Hepatocyte (in vitro differentiated cells): ENCODE measurements at regions not wholly inside any gene's neighbourhood (a gene's known extent, or its start where the extent isn't known, plus 50 kb on each side); places are given as distances from the start of the nearest gene placed in this dataset.

ENCODE experiments used
- DNase-seq: peaks from one replicate; pipeline ENCODE4 v3.0.0-alpha.2; 2016; ENCODE audit warnings: low spot score
- H2AFZ ChIP-seq: fragments of 200-600 bp; sonication (generic); 2 replicates; pipeline ENCODE4 v1.6.0; 2016; ENCODE audit warnings: antibody characterized with exemption, mild to moderate bottlenecking
- H3K27ac ChIP-seq: fragments of 200-600 bp; sonication (generic); 2 replicates; pipeline ENCODE4 v1.5.1; 2016; ENCODE audit warnings: mild to moderate bottlenecking
- H3K27me3 ChIP-seq: fragments of 200-600 bp; sonication (generic); 2 replicates; pipeline ENCODE4 v1.6.1; 2016
- H3K36me3 ChIP-seq: fragments of 200-600 bp; sonication (generic); replicated peaks from 2 replicates; pipeline ENCODE4 v1.5.1; 2016; ENCODE audit warnings: low read depth; ENCODE audit not compliant: insufficient read depth
- H3K4me1 ChIP-seq: fragments of 200-600 bp; sonication (generic); 2 replicates; pipeline ENCODE4 v1.5.1; 2016; ENCODE audit warnings: mild to moderate bottlenecking, moderate library complexity; ENCODE audit not compliant: insufficient read depth
- H3K4me2 ChIP-seq: fragments of 200-600 bp; sonication (generic); 2 replicates; pipeline ENCODE4 v1.6.0; 2016
- H3K4me3 ChIP-seq: fragments of 200-600 bp; sonication (generic); 2 replicates; pipeline ENCODE4 v1.5.1; 2016; ENCODE audit warnings: mild to moderate bottlenecking
- H3K79me2 ChIP-seq: fragments of 200-600 bp; sonication (generic); 2 replicates; pipeline ENCODE4 v1.6.0; 2017; ENCODE audit warnings: mild to moderate bottlenecking
- H3K9me2 ChIP-seq: fragments of 200-600 bp; sonication (generic); replicated peaks from 2 replicates; pipeline ENCODE4 v1.6.0; 2017; ENCODE audit warnings: mild to moderate bottlenecking; ENCODE audit not compliant: insufficient read depth
- H3K9me3 ChIP-seq: fragments of 200-600 bp; sonication (generic); 2 replicates; pipeline ENCODE4 v1.5.1; 2016; ENCODE audit warnings: low read depth, mild to moderate bottlenecking
- H4K20me1 ChIP-seq: fragments of 200-600 bp; sonication (generic); 2 replicates; pipeline ENCODE4 v1.6.0; 2016; ENCODE audit warnings: mild to moderate bottlenecking; ENCODE audit not compliant: insufficient read depth, poor library complexity, severe bottlenecking
- CTCF ChIP-seq: fragments of 200-600 bp; sonication (generic); IDR thresholded peaks from 2 replicates; pipeline ENCODE4 v1.5.1; 2016; ENCODE audit warnings: antibody characterized with exemption, mild to moderate bottlenecking; ENCODE audit not compliant: poor library complexity
- EZH2 ChIP-seq: fragments of 200-600 bp; sonication (generic); IDR thresholded peaks from 2 replicates; pipeline ENCODE4 v1.6.1; 2016; ENCODE audit warnings: antibody characterized with exemption, mild to moderate bottlenecking, borderline replicate concordance
- EZH2phosphoT487 ChIP-seq: fragments of 200-600 bp; sonication (generic); IDR thresholded peaks from one replicate; pipeline ENCODE4 v1.6.1; 2018; ENCODE audit warnings: antibody characterized with exemption, mild to moderate bottlenecking, low read depth, moderate library complexity; ENCODE audit not compliant: unreplicated experiment, severe bottlenecking
- WGBS: methylation state at CpG from one replicate; pipeline ENCODE4 v1.1.6; 2016; ENCODE audit warnings: low lambda C conversion rate; ENCODE audit errors: missing lambda C conversion rate; 5-methylcytosine and 5-hydroxymethylcytosine counted together

DNA sequence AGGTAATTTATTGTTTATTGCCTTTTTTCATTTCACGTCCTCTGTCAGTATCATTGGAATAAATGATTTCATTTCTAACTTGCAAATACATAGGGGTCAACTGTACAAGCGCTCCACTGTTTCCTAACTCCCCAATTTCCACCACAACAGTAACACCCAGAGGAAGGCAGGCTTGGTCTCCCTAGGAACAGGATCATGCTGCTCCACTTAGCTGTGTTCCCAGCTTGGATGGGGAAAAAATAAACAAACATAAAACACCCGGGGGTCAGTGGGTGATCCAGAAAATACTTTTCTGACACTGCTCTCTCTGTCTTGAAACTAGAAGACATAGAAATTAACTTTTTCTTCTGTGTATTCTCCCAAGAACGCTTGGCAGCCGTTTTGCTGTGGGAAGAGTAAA, 772.5 kb downstream of the TRIML1 start:
- Histone ChIP-seq H3K79me2 (no peaks in the 10 kb centered on the region), H3K27me3 (no peaks in the 10 kb centered on the region), H3K4me3 (no peak overlapping the region), H3K9me2 (no peaks in the 10 kb centered on the region), H3K9me3 (no peaks in the 10 kb centered on the region), H3K27ac (no peak overlapping the region), H2AFZ (no peak overlapping the region), H3K4me1 (no peaks in the 10 kb centered on the region), H4K20me1 (no peaks in the 10 kb centered on the region), H3K4me2 (no peak overlapping the region), H3K36me3 (no peaks in the 10 kb centered on the region)
- TF ChIP-seq EZH2phosphoT487 = no peak
- no peak for TF ChIP-seq EZH2
- no peak for TF ChIP-seq CTCF
- 87% methylated on average over 5 of the region's 5 CpGs for WGBS
- no peak for DNase-seq

DNA sequence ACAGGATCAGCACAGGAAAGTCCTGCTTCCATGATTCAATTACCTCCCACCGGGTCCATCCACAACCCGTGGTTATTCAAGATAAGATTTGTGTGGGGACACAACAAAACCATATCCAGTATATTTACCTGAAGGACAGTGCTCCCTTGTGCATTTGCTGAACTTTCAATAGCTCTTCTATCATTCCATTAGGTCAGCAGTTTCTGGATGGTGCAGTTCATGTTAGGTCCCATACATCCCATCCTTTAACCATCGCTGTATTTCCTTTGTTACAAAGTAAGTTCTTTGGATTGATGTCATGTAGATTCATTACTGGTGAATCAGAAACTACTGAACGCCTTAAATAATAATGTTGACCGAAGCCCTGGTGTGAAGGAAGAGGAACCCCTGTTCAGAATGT, 775.9 kb downstream of the TRIML1 start:
- Histone ChIP-seq H3K79me2 (no peaks in the 10 kb centered on the region), H3K9me2 (no peaks in the 10 kb centered on the region)

DNA sequence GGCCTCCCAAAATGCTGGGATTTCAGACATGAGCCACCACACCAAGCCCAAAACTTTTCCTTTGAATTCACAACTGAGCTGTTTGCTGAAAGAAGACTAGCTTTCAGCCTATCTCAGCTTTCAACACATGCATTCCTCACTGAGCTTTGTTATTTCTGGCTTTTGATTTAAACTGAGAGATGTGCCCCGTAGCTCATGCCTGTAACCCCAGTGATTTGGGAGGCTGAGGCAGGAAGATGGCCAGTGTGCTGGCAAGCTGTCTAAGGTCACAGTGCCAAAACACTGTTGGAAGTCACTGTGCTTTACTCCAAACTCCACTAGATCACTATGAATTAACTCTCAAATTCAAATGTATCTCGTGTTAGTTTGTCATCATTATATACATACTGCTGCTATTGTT, 779.5 kb downstream of the TRIML1 start:
- DNase-seq = no peak
- Histone ChIP-seq H3K4me3 (no peak overlapping the region), H3K4me2 (no peak overlapping the region), H4K20me1 (no peaks in the 10 kb centered on the region), H3K9me2 (no peaks in the 10 kb centered on the region), H3K4me1 (no peaks in the 10 kb centered on the region), H3K27ac (no peak overlapping the region), H2AFZ (no peak overlapping the region), H3K79me2 (no peaks in the 10 kb centered on the region), H3K9me3 (no peaks in the 10 kb centered on the region), H3K27me3 (no peaks in the 10 kb centered on the region), H3K36me3 (no peaks in the 10 kb centered on the region)
- no peak for TF ChIP-seq EZH2phosphoT487
- TF ChIP-seq EZH2 = no peak
- TF ChIP-seq CTCF = no peak
- WGBS = 83% methylated on average over 2 of the region's 2 CpGs

More for the DNA sequence above, 775.9 kb downstream of the TRIML1 start:
- H3K9me3 ChIP-seq = no peaks in the 10 kb centered on the region
- H3K36me3 ChIP-seq = no peaks in the 10 kb centered on the region
- no peak overlapping the region for H3K4me2 ChIP-seq
- H4K20me1 ChIP-seq = no peaks in the 10 kb centered on the region
- H3K4me3 ChIP-seq = no peak overlapping the region
- no peaks in the 10 kb centered on the region for H3K4me1 ChIP-seq
- no peak for DNase-seq
- no peak overlapping the region for H2AFZ ChIP-seq
- H3K27ac ChIP-seq = no peak overlapping the region
- 69% methylated on average over 5 of the region's 5 CpGs for WGBS
- no peaks in the 10 kb centered on the region for H3K27me3 ChIP-seq
- no peak for TF ChIP-seq CTCF
- no peak for TF ChIP-seq EZH2phosphoT487
- no peak for TF ChIP-seq EZH2

- H3K36me3 ChIP-seq = no peaks in the 10 kb centered on the region
- no peaks in the 10 kb centered on the region for H3K4me1 ChIP-seq
- no peaks in the 10 kb centered on the region for H3K9me2 ChIP-seq
- H3K4me2 ChIP-seq = no peak overlapping the region
- H3K79me2 ChIP-seq = no peaks in the 10 kb centered on the region
- H3K27ac ChIP-seq = no peak overlapping the region
- no peaks in the 10 kb centered on the region for H3K27me3 ChIP-seq
- no peak overlapping the region for H2AFZ ChIP-seq
- H4K20me1 ChIP-seq = no peaks in the 10 kb centered on the region
- 88% methylated on average over 2 of the region's 2 CpGs for WGBS
- no peaks in the 10 kb centered on the region for H3K9me3 ChIP-seq
- no peak overlapping the region for H3K4me3 ChIP-seq
- DNase-seq = no peak
- TF ChIP-seq EZH2phosphoT487 (no peak), CTCF (no peak), EZH2 (no peak)
These were observed 791.6 kb downstream of the TRIML1 start for GRCh38 chr4:188930822-188931221.
